ENCODE measurements at regions not wholly inside any gene's neighbourhood (a gene's known extent, or its start where the extent isn't known, plus 50 kb on each side); places are given as distances from the start of the nearest gene placed in this dataset.

GRCh38 chr2:12930391-12930790 is 213.7 kb downstream of the TRIB2 start:
- no peak for TF ChIP-seq CTCF (IDR thresholded peaks at IDR 0.05; ENCODE audit: insufficient read depth, low read depth, low read length, missing control alignments)
- DNase-seq (ENCODE audit: low read depth) = no peak
- H3K4me3 ChIP-seq (ENCODE audit: low read depth, low read length) = no peak overlapping the region

- peak; percentile 73 for TF ChIP-seq CTCF (IDR thresholded peaks at IDR 0.05; ENCODE audit: insufficient read depth, low read depth, low read length, missing control alignments)
- DNase-seq (ENCODE audit: low read depth) = peak; percentile 10
- no peak overlapping the region for H3K4me3 ChIP-seq (ENCODE audit: low read depth, low read length)
Measured at GRCh38 chr2:12931186-12931844, 214.6 kb downstream of the TRIB2 start.

GRCh38 chr2:12932192-12932591 is 215.5 kb downstream of the TRIB2 start:
- DNase-seq (ENCODE audit: low read depth) = no peak
- no peak overlapping the region for H3K4me3 ChIP-seq (ENCODE audit: low read depth, low read length)
- no peak for TF ChIP-seq CTCF (IDR thresholded peaks at IDR 0.05; ENCODE audit: insufficient read depth, low read depth, low read length, missing control alignments)

GRCh38 chr2:12934146-12934756 is 217.5 kb downstream of the TRIB2 start:
- no peak for TF ChIP-seq CTCF (IDR thresholded peaks at IDR 0.05; ENCODE audit: insufficient read depth, low read depth, low read length, missing control alignments)
- no peak for DNase-seq (ENCODE audit: low read depth)
- H3K4me3 ChIP-seq (ENCODE audit: low read depth, low read length) = no peak overlapping the region

- no peak for TF ChIP-seq CTCF (IDR thresholded peaks at IDR 0.05; ENCODE audit: insufficient read depth, low read depth, low read length, missing control alignments)
- DNase-seq (ENCODE audit: low read depth) = no peak
- H3K4me3 ChIP-seq (ENCODE audit: low read depth, low read length) = no peak overlapping the region
Measured at GRCh38 chr2:12935222-12935621, 218.5 kb downstream of the TRIB2 start.

GRCh38 chr2:12935796-12936195 is 219.1 kb downstream of the TRIB2 start:
- no peak for DNase-seq (ENCODE audit: low read depth)

More at GRCh38 chr2:12935796-12936195, 219.1 kb downstream of the TRIB2 start:
- TF ChIP-seq CTCF (IDR thresholded peaks at IDR 0.05; ENCODE audit: insufficient read depth, low read depth, low read length, missing control alignments) = no peak
- no peak overlapping the region for H3K4me3 ChIP-seq (ENCODE audit: low read depth, low read length)
